ENCODE measurements at regions not wholly inside any gene's neighbourhood (a gene's known extent, or its start where the extent isn't known, plus 50 kb on each side); places are given as distances from the start of the nearest gene placed in this dataset.

- TF ChIP-seq POLR2A (IDR thresholded peaks at IDR 0.05; ENCODE audit: low read depth, low read length) (no peak), RCOR1 (IDR thresholded peaks at IDR 0.05; ENCODE audit: insufficient replicate concordance, low read length) (no peak), CEBPB (IDR thresholded peaks at IDR 0.05; ENCODE audit: low read depth, low read length) (no peak), ELK1 (IDR thresholded peaks at IDR 0.05; ENCODE audit: borderline replicate concordance, low read depth, low read length) (no peak), SMC3 (IDR thresholded peaks at IDR 0.05; ENCODE audit: low read depth, low read length) (no peak), RAD21 (IDR thresholded peaks at IDR 0.05; ENCODE audit: low read length) (no peak), RFX5 (IDR thresholded peaks at IDR 0.05; ENCODE audit: low read depth, low read length) (no peak), MXI1 (IDR thresholded peaks at IDR 0.05; ENCODE audit: borderline replicate concordance, low read depth, low read length) (no peak)
- TF ChIP-seq, protein P1, sequence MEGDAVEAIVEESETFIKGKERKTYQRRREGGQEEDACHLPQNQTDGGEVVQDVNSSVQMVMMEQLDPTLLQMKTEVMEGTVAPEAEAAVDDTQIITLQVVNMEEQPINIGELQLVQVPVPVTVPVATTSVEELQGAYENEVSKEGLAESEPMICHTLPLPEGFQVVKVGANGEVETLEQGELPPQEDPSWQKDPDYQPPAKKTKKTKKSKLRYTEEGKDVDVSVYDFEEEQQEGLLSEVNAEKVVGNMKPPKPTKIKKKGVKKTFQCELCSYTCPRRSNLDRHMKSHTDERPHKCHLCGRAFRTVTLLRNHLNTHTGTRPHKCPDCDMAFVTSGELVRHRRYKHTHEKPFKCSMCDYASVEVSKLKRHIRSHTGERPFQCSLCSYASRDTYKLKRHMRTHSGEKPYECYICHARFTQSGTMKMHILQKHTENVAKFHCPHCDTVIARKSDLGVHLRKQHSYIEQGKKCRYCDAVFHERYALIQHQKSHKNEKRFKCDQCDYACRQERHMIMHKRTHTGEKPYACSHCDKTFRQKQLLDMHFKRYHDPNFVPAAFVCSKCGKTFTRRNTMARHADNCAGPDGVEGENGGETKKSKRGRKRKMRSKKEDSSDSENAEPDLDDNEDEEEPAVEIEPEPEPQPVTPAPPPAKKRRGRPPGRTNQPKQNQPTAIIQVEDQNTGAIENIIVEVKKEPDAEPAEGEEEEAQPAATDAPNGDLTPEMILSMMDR (conservative IDR thresholded peaks at IDR 0.05; ENCODE audit: low read depth, low read length), result no peak
Observed at GRCh38 chr5:98128846-98129245, 644.6 kb upstream of the RGMB start.
